Fibroblast of lung (primary cell): ENCODE measurements at regions not wholly inside any gene's neighbourhood (a gene's known extent, or its start where the extent isn't known, plus 50 kb on each side); places are given as distances from the start of the nearest gene placed in this dataset.
"Not testable (repeated sequence)": the region's sequence is repeated elsewhere in the genome, so short reads cannot be mapped to it uniquely, and the experiment has no call there.

Source experiments
- DNase-seq, 2 donors: peaks; one replicate each; pipeline versions ENCODE4 v3.0.0 to v3.0.0-alpha.2; 2010; ENCODE audit warnings: low read depth in 2 of 2
- H2AFZ ChIP-seq: 2 replicates; pipeline ENCODE4 v1.5.1; 2012; ENCODE audit warnings: low read length, control low read depth, inconsistent platforms
- H3K27ac ChIP-seq: 2 replicates; pipeline ENCODE4 v1.5.1; 2011; ENCODE audit warnings: low read length, control low read depth; ENCODE audit not compliant: insufficient read depth
- H3K27me3 ChIP-seq: 2 replicates; pipeline ENCODE4 v1.5.1; 2011; ENCODE audit warnings: mild to moderate bottlenecking, low read length; ENCODE audit not compliant: control insufficient read depth, insufficient read depth
- H3K36me3 ChIP-seq: 2 replicates; pipeline ENCODE4 v1.5.1; 2011; ENCODE audit warnings: low read length; ENCODE audit not compliant: control insufficient read depth, insufficient read depth
- H3K4me1 ChIP-seq: 2 replicates; pipeline ENCODE4 v1.5.1; 2011; ENCODE audit warnings: low read length; ENCODE audit not compliant: control insufficient read depth, insufficient read depth; ENCODE audit errors: extremely low read depth
- H3K4me2 ChIP-seq: 2 replicates; pipeline ENCODE4 v1.5.1; 2011; ENCODE audit warnings: low read length, control low read depth; ENCODE audit not compliant: insufficient read depth; ENCODE audit errors: extremely low read depth
- H3K4me3 ChIP-seq, 4 experiments: fragments of 200-600 bp in 1 of 4; sonication (generic) in 1 of 4; replicated peaks in 1 of 4; 2 replicates each; pipeline ENCODE4 v1.5.1; 2011 to 2016; ENCODE audit warnings: low read length in 4 of 4, low read depth in 3 of 4, mild to moderate bottlenecking in 3 of 4, control low read depth in 2 of 4, inconsistent platforms in 1 of 4, mixed read lengths in 1 of 4; ENCODE audit not compliant: insufficient read depth in 1 of 4; ENCODE audit errors: control extremely low read depth in 1 of 4
- H3K79me2 ChIP-seq: 2 replicates; pipeline ENCODE4 v1.5.1; 2012; ENCODE audit warnings: mild to moderate bottlenecking, low read length, inconsistent platforms; ENCODE audit not compliant: control insufficient read depth, insufficient read depth
- H3K9ac ChIP-seq: 2 replicates; pipeline ENCODE4 v1.5.1; 2011; ENCODE audit warnings: mild to moderate bottlenecking, low read length, control low read depth; ENCODE audit not compliant: insufficient read depth
- H3K9me3 ChIP-seq: 2 replicates; pipeline ENCODE4 v1.5.1; 2012; ENCODE audit warnings: low read depth, low read length; ENCODE audit not compliant: control insufficient read depth, insufficient read depth
- H4K20me1 ChIP-seq: 2 replicates; pipeline ENCODE4 v1.5.1; 2011; ENCODE audit warnings: low read length; ENCODE audit not compliant: control insufficient read depth, insufficient read depth; ENCODE audit errors: extremely low read depth
- CTCF ChIP-seq, 2 donors: IDR thresholded peaks in 1 of 2; conservative IDR thresholded peaks in 1 of 2; 1 replicate in 1 of 2; 2 replicates in 1 of 2; pipeline ENCODE4 v1.5.1; 2011 to 2012; ENCODE audit warnings: low read length in 2 of 2, control low read depth in 1 of 2, inconsistent platforms in 1 of 2, low read depth in 1 of 2, mild to moderate bottlenecking in 1 of 2
- EZH2 ChIP-seq: IDR thresholded peaks from 2 replicates; pipeline ENCODE4 v1.5.1; 2012; ENCODE audit warnings: low read length, control low read depth, mild to moderate bottlenecking; ENCODE audit errors: missing control alignments

- H3K27me3 ChIP-seq = no peaks in the 10 kb centered on the region
- H3K9me3 ChIP-seq = no peaks in the 10 kb centered on the region
- DNase-seq = peak; percentile 56 to 58
- no peaks in the 10 kb centered on the region for H3K36me3 ChIP-seq
- H3K4me1 ChIP-seq = no peaks in the 10 kb centered on the region
- no peak overlapping the region for H2AFZ ChIP-seq
- H3K9ac ChIP-seq = no peak overlapping the region
- no peak overlapping the region for H3K4me2 ChIP-seq
- H3K4me3 ChIP-seq = no peak overlapping the region
- no peaks in the 10 kb centered on the region for H4K20me1 ChIP-seq
- peak; percentile 47 to 65 for TF ChIP-seq CTCF (conservative IDR thresholded peaks at IDR 0.05 in 1 of 2, IDR thresholded peaks at IDR 0.05 in 1 of 2; ENCODE audit: low read depth in 1 of 2, low read length in 2 of 2)
- no peak for TF ChIP-seq EZH2
- H3K27ac ChIP-seq = no peak overlapping the region
- no peaks in the 10 kb centered on the region for H3K79me2 ChIP-seq
Observed at GRCh38 chr18:22703883-22704585, 229.1 kb upstream of the RBBP8 start.

GRCh38 chr18:22704586-22704918 lies 228.6 kb upstream of the RBBP8 start:
- no peak overlapping the region for H3K4me3 ChIP-seq
- H3K36me3 ChIP-seq = no peaks in the 10 kb centered on the region
- DNase-seq = no peak
- no peak overlapping the region for H3K4me2 ChIP-seq
- no peaks in the 10 kb centered on the region for H4K20me1 ChIP-seq
- H3K9ac ChIP-seq = no peak overlapping the region
- H2AFZ ChIP-seq = no peak overlapping the region
- H3K9me3 ChIP-seq = no peaks in the 10 kb centered on the region
- no peaks in the 10 kb centered on the region for H3K79me2 ChIP-seq
- H3K4me1 ChIP-seq = no peaks in the 10 kb centered on the region
- no peak for TF ChIP-seq EZH2
- H3K27ac ChIP-seq = no peak overlapping the region
- no peaks in the 10 kb centered on the region for H3K27me3 ChIP-seq

- H3K4me3 ChIP-seq = no peak overlapping the region
- H3K36me3 ChIP-seq = no peaks in the 10 kb centered on the region
- TF ChIP-seq EZH2 (no peak), CTCF (conservative IDR thresholded peaks at IDR 0.05 in 1 of 2, IDR thresholded peaks at IDR 0.05 in 1 of 2; ENCODE audit: low read depth in 1 of 2, low read length in 2 of 2) (no peak)
- no peak overlapping the region for H3K9ac ChIP-seq
- H3K27ac ChIP-seq = no peak overlapping the region
- H4K20me1 ChIP-seq = no peaks in the 10 kb centered on the region
- peak; percentile 75 to 89 for DNase-seq
- no peaks in the 10 kb centered on the region for H3K9me3 ChIP-seq
- H3K27me3 ChIP-seq = no peaks in the 10 kb centered on the region
- H3K79me2 ChIP-seq = no peaks in the 10 kb centered on the region
- no peaks in the 10 kb centered on the region for H3K4me1 ChIP-seq
- H2AFZ ChIP-seq = no peak overlapping the region
- no peak overlapping the region for H3K4me2 ChIP-seq
Observed at GRCh38 chr18:22705328-22705727, 227.8 kb upstream of the RBBP8 start.

- H3K79me2 ChIP-seq, H3K9me3 ChIP-seq, DNase-seq, H3K4me2 ChIP-seq, H3K27me3 ChIP-seq, H4K20me1 ChIP-seq, H3K4me3 ChIP-seq, H3K4me1 ChIP-seq, H3K9ac ChIP-seq, H2AFZ ChIP-seq, H3K27ac ChIP-seq, H3K36me3 ChIP-seq: not testable (repeated sequence)
Observed at GRCh38 chr18:22706025-22706424, 227.1 kb upstream of the RBBP8 start.
